ENCODE measurements at regions not wholly inside any gene's neighbourhood (a gene's known extent, or its start where the extent isn't known, plus 50 kb on each side); places are given as distances from the start of the nearest gene placed in this dataset.

- TF ChIP-seq POLR2AphosphoS5 (IDR thresholded peaks at IDR 0.05; ENCODE audit: low read depth), result no peak
Observed at GRCh38 chr10:46233181-46233580, 53.6 kb upstream of the ANTXRL start (continued).

DNA sequence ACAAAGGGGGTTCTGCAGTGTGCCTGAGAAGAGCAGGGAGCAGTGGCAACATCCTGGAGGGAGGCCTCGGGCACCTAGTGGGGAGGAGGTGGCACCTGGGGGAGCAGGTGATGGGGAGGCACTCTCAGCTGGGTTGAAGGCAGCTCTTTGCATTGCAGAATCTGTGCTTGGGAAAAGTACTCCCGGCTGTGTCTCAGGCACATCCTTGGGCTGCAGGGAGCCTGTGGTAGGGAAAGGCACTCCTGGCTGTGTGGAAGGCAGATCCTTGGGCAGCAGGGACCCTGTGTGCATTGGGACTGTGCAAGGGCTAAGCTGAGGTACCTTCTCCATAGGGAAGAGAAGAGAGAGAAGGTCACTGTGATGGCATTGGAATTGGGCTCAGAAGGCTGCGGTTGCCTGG, 52.8 kb upstream of the ANTXRL start:
- no peaks in the 10 kb centered on the region for H3K9me2 ChIP-seq (ENCODE audit: insufficient read depth)
- no peak overlapping the region for H3K4me3 ChIP-seq
- H3K79me2 ChIP-seq (replicated peaks; ENCODE audit: insufficient read depth), result no peaks in the 10 kb centered on the region
- peaks cover 3% of the 10 kb centered on the region for H3K27me3 Mint-ChIP-seq (ENCODE audit: insufficient read depth, low read depth, poor library complexity)
- no peaks in the 10 kb centered on the region for H3K36me3 ChIP-seq (ENCODE audit: insufficient read depth)
- H3K27me3 ChIP-seq (ENCODE audit: insufficient read depth), result no peaks in the 10 kb centered on the region
- H3F3A ChIP-seq (replicated peaks; ENCODE audit: low read depth), result no peaks in the 10 kb centered on the region
- no peak for DNase-seq (ENCODE audit: low spot score)
- H3K4me3 Mint-ChIP-seq, result no peak overlapping the region
- no peaks in the 10 kb centered on the region; the same call in 2 of the 3 replicates for H3K36me3 Mint-ChIP-seq (ENCODE audit: low read depth)
- no peak for ATAC-seq
- TF ChIP-seq JUNB (IDR thresholded peaks at IDR 0.05; ENCODE audit: unreplicated experiment) (no peak), ETS1 (IDR thresholded peaks at IDR 0.05) (no peak), REST (IDR thresholded peaks at IDR 0.05; ENCODE audit: unreplicated experiment) (no peak), ZNF114 (CRISPR knock-in tag; IDR thresholded peaks at IDR 0.05) (no peak), CTCF (conservative IDR thresholded peaks at IDR 0.05; ENCODE audit: low read depth in 2 of 2) (no peak)
- H3K4me2 ChIP-seq, result no peak overlapping the region
- no peaks in the 10 kb centered on the region for H3K9me3 Mint-ChIP-seq
- peaks cover 1% of the 10 kb centered on the region; the same call in 2 of the 3 replicates for H3K4me1 Mint-ChIP-seq
- 0 out of 2 replicates have a peak, but pooled peaks cover under 1% of the 10 kb centered on the region for H3K4me1 ChIP-seq (ENCODE audit: insufficient read depth)
- H4K20me1 ChIP-seq (replicated peaks; ENCODE audit: insufficient read depth), result no peaks in the 10 kb centered on the region
- no peak overlapping the region for H3K27ac Mint-ChIP-seq
- H3K27ac ChIP-seq (ENCODE audit: low read depth), result no peak overlapping the region
- H2AFZ ChIP-seq, result no peak overlapping the region

DNA sequence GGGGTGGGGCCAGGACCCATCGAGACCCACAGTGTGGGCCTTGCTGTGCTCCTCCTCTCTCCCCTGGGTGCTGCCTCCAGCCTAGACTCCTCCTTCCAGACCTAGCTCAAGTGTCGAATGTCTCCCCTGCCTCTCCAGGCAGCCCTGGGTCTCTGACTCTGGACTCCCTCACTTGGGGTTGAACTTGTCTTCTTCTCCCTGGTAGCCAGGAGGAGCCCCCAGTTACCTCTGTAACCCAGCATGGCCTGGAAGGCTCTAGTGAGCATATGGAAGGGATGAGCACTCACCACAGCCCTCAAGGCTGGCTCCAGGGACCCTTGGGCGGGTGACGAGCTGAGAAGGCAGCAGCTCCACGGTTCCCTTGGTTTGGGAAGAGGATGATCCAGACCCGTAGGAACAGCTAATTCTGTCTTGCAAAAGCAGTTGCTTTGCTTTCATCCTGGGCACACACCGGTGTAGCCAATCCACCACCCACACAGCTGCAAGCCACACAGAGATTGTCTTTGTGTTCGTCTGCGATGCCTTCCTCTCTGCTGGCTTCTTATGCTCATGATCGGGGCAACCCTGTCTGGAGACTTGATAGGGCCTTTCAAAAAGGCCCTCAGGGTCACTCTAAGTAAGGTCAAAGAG, 52.3 kb upstream of the ANTXRL start:
- Mint-ChIP-seq H3K4me3 (no peak overlapping the region), H3K27ac (no peak overlapping the region), H3K4me1 (no peaks in the 10 kb centered on the region), H3K27me3 (ENCODE audit: insufficient read depth, low read depth, poor library complexity) (peaks cover 3% of the 10 kb centered on the region), H3K9me3 (no peaks in the 10 kb centered on the region), H3K36me3 (ENCODE audit: low read depth) (no peaks in the 10 kb centered on the region; the same call in 2 of the 3 replicates)
- TF ChIP-seq ZNF114 (CRISPR knock-in tag; IDR thresholded peaks at IDR 0.05), result no peak
- Histone ChIP-seq H2AFZ (no peak overlapping the region), H3K4me2 (no peak overlapping the region), H3K27me3 (ENCODE audit: insufficient read depth) (no peaks in the 10 kb centered on the region), H3K4me1 (ENCODE audit: insufficient read depth) (no peaks in the 10 kb centered on the region), H3K79me2 (replicated peaks; ENCODE audit: insufficient read depth) (no peaks in the 10 kb centered on the region), H3K27ac (ENCODE audit: low read depth) (no peak overlapping the region), H3K9me2 (ENCODE audit: insufficient read depth) (no peaks in the 10 kb centered on the region), H3K36me3 (ENCODE audit: insufficient read depth) (no peaks in the 10 kb centered on the region), H4K20me1 (replicated peaks; ENCODE audit: insufficient read depth) (no peaks in the 10 kb centered on the region), H3K4me3 (no peak overlapping the region), H3F3A (replicated peaks; ENCODE audit: low read depth) (no peaks in the 10 kb centered on the region)
- ATAC-seq, result no peak; the same call in 2 of the 3 replicates
- DNase-seq (ENCODE audit: low spot score), result no peak

Data from GM23338 (cell line).